NB4 (cell line): ENCODE measurements at regions not wholly inside any gene's neighbourhood (a gene's known extent, or its start where the extent isn't known, plus 50 kb on each side); places are given as distances from the start of the nearest gene placed in this dataset.

Source experiments
- DNase-seq: peaks from one replicate; pipeline ENCODE4 v3.0.0; 2010; ENCODE audit warnings: low read depth
- H3K4me3 ChIP-seq: one replicate; pipeline ENCODE4 v1.5.1; 2011; ENCODE audit warnings: mild to moderate bottlenecking, low read depth, low read length, moderate library complexity
- CTCF ChIP-seq: IDR thresholded peaks from one replicate; pipeline ENCODE4 v1.5.1; 2012; ENCODE audit warnings: low read depth, low read length
- MAX ChIP-seq: IDR thresholded peaks from 2 replicates; pipeline ENCODE4 v1.6.1; 2011; ENCODE audit warnings: low read depth, low read length
- MYC ChIP-seq: IDR thresholded peaks from 2 replicates; pipeline ENCODE4 v1.6.1; 2011; ENCODE audit warnings: low read depth, low read length
- POLR2A ChIP-seq: IDR thresholded peaks from 2 replicates; pipeline ENCODE4 v1.6.1; 2011; ENCODE audit warnings: mild to moderate bottlenecking; ENCODE audit not compliant: insufficient read length; ENCODE audit errors: extremely low read depth

GRCh38 chr2:147098940-147099339 is 745.9 kb upstream of the ACVR2A start:
- TF ChIP-seq CTCF, result no peak
- no peak for TF ChIP-seq MAX
- TF ChIP-seq MYC, result no peak
- TF ChIP-seq POLR2A, result no peak
- DNase-seq, result no peak

GRCh38 chr2:147097747-147098146 is 747.1 kb upstream of the ACVR2A start:
- DNase-seq, result no peak
- H3K4me3 ChIP-seq, result no peak overlapping the region
- TF ChIP-seq CTCF, result no peak
- no peak for TF ChIP-seq MAX
- TF ChIP-seq MYC, result no peak
- TF ChIP-seq POLR2A, result no peak

More at GRCh38 chr2:147098940-147099339, 745.9 kb upstream of the ACVR2A start:
- H3K4me3 ChIP-seq, result no peak overlapping the region

- TF ChIP-seq MYC (no peak), POLR2A (no peak), CTCF (no peak), MAX (no peak)
- no peak overlapping the region for H3K4me3 ChIP-seq
- no peak for DNase-seq
Observed at GRCh38 chr2:147096671-147097070, 748.2 kb upstream of the ACVR2A start.

- TF ChIP-seq MYC, result no peak
- TF ChIP-seq MAX, result no peak
- TF ChIP-seq CTCF, result no peak
- TF ChIP-seq POLR2A, result no peak
- DNase-seq, result no peak
- H3K4me3 ChIP-seq, result no peak overlapping the region
Observed at GRCh38 chr2:147095376-147095775, 749.5 kb upstream of the ACVR2A start.

- no peak overlapping the region for H3K4me3 ChIP-seq
- no peak for DNase-seq
- TF ChIP-seq MAX (no peak), POLR2A (no peak), CTCF (no peak), MYC (no peak)
Observed at GRCh38 chr2:147094077-147094476, 750.8 kb upstream of the ACVR2A start.

GRCh38 chr2:147092266-147092665 is 752.6 kb upstream of the ACVR2A start:
- H3K4me3 ChIP-seq, result no peak overlapping the region
- TF ChIP-seq POLR2A (no peak), MAX (no peak), MYC (no peak), CTCF (no peak)

More at GRCh38 chr2:147092266-147092665, 752.6 kb upstream of the ACVR2A start:
- no peak for DNase-seq
